Hepatocyte (in vitro differentiated cells): ENCODE measurements at regions not wholly inside any gene's neighbourhood (a gene's known extent, or its start where the extent isn't known, plus 50 kb on each side); places are given as distances from the start of the nearest gene placed in this dataset.

Experiments
- EZH2 ChIP-seq: fragments of 200-600 bp; sonication (generic); IDR thresholded peaks from 2 replicates; pipeline ENCODE4 v1.6.1; 2016; ENCODE audit warnings: antibody characterized with exemption, mild to moderate bottlenecking, borderline replicate concordance
- TF ChIP-seq, protein P1 (sequence below): fragments of 200-600 bp; sonication (generic); IDR thresholded peaks from 2 replicates; pipeline ENCODE4 v1.5.1; 2016; ENCODE audit warnings: antibody characterized with exemption, mild to moderate bottlenecking; ENCODE audit not compliant: poor library complexity

DNA sequence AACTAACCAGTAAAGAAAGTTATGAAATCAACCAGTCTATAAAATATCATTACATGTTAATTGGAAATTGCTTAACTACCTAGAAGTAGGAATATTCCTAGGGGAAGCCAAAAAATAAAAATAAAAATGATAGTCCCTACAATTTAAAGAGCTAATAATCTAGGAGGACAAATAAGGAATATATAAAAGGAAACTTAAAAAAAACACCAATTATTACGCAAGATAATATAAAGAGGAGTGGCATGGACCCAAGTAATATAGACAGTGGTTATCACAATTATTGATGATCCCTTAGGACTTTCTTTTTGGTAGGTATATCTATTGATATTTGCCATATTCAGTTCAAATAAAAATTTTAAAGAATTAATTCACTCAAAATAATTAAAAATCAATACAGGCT is 498.7 kb downstream of the SOX5 start:
- TF ChIP-seq, protein P1, sequence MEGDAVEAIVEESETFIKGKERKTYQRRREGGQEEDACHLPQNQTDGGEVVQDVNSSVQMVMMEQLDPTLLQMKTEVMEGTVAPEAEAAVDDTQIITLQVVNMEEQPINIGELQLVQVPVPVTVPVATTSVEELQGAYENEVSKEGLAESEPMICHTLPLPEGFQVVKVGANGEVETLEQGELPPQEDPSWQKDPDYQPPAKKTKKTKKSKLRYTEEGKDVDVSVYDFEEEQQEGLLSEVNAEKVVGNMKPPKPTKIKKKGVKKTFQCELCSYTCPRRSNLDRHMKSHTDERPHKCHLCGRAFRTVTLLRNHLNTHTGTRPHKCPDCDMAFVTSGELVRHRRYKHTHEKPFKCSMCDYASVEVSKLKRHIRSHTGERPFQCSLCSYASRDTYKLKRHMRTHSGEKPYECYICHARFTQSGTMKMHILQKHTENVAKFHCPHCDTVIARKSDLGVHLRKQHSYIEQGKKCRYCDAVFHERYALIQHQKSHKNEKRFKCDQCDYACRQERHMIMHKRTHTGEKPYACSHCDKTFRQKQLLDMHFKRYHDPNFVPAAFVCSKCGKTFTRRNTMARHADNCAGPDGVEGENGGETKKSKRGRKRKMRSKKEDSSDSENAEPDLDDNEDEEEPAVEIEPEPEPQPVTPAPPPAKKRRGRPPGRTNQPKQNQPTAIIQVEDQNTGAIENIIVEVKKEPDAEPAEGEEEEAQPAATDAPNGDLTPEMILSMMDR = no peak
- TF ChIP-seq EZH2 = no peak
